SH-SY5Y (cell line): ENCODE measurements at regions not wholly inside any gene's neighbourhood (a gene's known extent, or its start where the extent isn't known, plus 50 kb on each side); places are given as distances from the start of the nearest gene placed in this dataset.

ENCODE experiments used
- GATA2 ChIP-seq: IDR thresholded peaks from 2 replicates; pipeline ENCODE4 v1.6.1; 2011; ENCODE audit warnings: mild to moderate bottlenecking, low read depth, low read length
- GATA3 ChIP-seq: IDR thresholded peaks from 2 replicates; pipeline ENCODE4 v1.6.1; 2011; ENCODE audit warnings: low read depth, mild to moderate bottlenecking, low read length, moderate library complexity

GRCh38 chr4:111985426-111985825 lies 159.8 kb upstream of the FAM241A start:
- TF ChIP-seq GATA2: no peak
- no peak for TF ChIP-seq GATA3

GRCh38 chr4:111986095-111986494 lies 159.2 kb upstream of the FAM241A start:
- no peak for TF ChIP-seq GATA2
- TF ChIP-seq GATA3: no peak

GRCh38 chr4:111988514-111988913 lies 156.7 kb upstream of the FAM241A start:
- TF ChIP-seq GATA2 (no peak), GATA3 (no peak)

- TF ChIP-seq GATA2 (no peak), GATA3 (no peak)
Measured at GRCh38 chr4:111989817-111990216, 155.4 kb upstream of the FAM241A start.

- TF ChIP-seq GATA3: no peak
- TF ChIP-seq GATA2: no peak
Measured at GRCh38 chr4:111991163-111991562, 154.1 kb upstream of the FAM241A start.

- TF ChIP-seq GATA3 (no peak), GATA2 (no peak)
Measured at GRCh38 chr4:111991797-111992196, 153.5 kb upstream of the FAM241A start.

GRCh38 chr4:111992351-111993168 lies 152.7 kb upstream of the FAM241A start:
- no peak for TF ChIP-seq GATA3

GRCh38 chr4:111994392-111994791 lies 150.9 kb upstream of the FAM241A start:
- no peak for TF ChIP-seq GATA3
- no peak for TF ChIP-seq GATA2

GRCh38 chr4:111997785-111998184 lies 147.5 kb upstream of the FAM241A start:
- TF ChIP-seq GATA2 (no peak), GATA3 (no peak)

- TF ChIP-seq GATA3 (no peak), GATA2 (no peak)
Measured at GRCh38 chr4:111999801-112000200, 145.5 kb upstream of the FAM241A start.

GRCh38 chr4:112001041-112001440 lies 144.2 kb upstream of the FAM241A start:
- TF ChIP-seq GATA3 (no peak), GATA2 (no peak)

- TF ChIP-seq GATA3 (no peak), GATA2 (no peak)
Measured at GRCh38 chr4:112002248-112002661, 143.0 kb upstream of the FAM241A start.

GRCh38 chr4:112003231-112003907 lies 141.9 kb upstream of the FAM241A start:
- TF ChIP-seq GATA3: no peak
- TF ChIP-seq GATA2: no peak

GRCh38 chr4:112005027-112005426 lies 140.2 kb upstream of the FAM241A start:
- TF ChIP-seq GATA2 (no peak), GATA3 (no peak)

GRCh38 chr4:112007391-112007790 lies 137.9 kb upstream of the FAM241A start:
- no peak for TF ChIP-seq GATA3
- no peak for TF ChIP-seq GATA2
